ENCODE measurements at regions not wholly inside any gene's neighbourhood (a gene's known extent, or its start where the extent isn't known, plus 50 kb on each side); places are given as distances from the start of the nearest gene placed in this dataset.

DNA sequence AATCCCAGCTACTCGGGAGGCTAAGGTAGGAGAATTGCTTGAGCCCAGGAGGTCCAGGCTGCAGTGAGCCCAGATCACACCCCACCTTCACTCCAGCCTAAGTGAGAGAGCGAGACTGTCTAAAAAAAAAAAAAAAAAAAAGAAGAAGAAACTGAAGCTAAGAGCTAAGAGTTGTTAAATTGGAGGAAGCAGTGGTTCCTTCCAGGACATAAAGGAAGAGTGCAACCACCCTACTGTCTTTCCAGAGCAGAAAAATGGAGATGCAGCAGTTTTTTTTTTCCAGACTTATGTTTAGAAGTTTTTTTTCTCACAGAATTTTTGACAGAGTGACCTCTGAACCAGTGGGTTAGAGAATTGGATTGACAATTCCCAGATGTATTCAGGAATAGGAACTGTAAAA is 88.7 kb downstream of the HLX start:
- TF ChIP-seq, protein P1, sequence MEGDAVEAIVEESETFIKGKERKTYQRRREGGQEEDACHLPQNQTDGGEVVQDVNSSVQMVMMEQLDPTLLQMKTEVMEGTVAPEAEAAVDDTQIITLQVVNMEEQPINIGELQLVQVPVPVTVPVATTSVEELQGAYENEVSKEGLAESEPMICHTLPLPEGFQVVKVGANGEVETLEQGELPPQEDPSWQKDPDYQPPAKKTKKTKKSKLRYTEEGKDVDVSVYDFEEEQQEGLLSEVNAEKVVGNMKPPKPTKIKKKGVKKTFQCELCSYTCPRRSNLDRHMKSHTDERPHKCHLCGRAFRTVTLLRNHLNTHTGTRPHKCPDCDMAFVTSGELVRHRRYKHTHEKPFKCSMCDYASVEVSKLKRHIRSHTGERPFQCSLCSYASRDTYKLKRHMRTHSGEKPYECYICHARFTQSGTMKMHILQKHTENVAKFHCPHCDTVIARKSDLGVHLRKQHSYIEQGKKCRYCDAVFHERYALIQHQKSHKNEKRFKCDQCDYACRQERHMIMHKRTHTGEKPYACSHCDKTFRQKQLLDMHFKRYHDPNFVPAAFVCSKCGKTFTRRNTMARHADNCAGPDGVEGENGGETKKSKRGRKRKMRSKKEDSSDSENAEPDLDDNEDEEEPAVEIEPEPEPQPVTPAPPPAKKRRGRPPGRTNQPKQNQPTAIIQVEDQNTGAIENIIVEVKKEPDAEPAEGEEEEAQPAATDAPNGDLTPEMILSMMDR (IDR thresholded peaks at IDR 0.05; ENCODE audit: insufficient read depth, low read length) = no peak
- TF ChIP-seq, protein P2, sequence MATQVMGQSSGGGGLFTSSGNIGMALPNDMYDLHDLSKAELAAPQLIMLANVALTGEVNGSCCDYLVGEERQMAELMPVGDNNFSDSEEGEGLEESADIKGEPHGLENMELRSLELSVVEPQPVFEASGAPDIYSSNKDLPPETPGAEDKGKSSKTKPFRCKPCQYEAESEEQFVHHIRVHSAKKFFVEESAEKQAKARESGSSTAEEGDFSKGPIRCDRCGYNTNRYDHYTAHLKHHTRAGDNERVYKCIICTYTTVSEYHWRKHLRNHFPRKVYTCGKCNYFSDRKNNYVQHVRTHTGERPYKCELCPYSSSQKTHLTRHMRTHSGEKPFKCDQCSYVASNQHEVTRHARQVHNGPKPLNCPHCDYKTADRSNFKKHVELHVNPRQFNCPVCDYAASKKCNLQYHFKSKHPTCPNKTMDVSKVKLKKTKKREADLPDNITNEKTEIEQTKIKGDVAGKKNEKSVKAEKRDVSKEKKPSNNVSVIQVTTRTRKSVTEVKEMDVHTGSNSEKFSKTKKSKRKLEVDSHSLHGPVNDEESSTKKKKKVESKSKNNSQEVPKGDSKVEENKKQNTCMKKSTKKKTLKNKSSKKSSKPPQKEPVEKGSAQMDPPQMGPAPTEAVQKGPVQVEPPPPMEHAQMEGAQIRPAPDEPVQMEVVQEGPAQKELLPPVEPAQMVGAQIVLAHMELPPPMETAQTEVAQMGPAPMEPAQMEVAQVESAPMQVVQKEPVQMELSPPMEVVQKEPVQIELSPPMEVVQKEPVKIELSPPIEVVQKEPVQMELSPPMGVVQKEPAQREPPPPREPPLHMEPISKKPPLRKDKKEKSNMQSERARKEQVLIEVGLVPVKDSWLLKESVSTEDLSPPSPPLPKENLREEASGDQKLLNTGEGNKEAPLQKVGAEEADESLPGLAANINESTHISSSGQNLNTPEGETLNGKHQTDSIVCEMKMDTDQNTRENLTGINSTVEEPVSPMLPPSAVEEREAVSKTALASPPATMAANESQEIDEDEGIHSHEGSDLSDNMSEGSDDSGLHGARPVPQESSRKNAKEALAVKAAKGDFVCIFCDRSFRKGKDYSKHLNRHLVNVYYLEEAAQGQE (IDR thresholded peaks at IDR 0.05; ENCODE audit: insufficient replicate concordance, low read depth) = no peak
- no peak for TF ChIP-seq POLR2AphosphoS5 (IDR thresholded peaks at IDR 0.05; ENCODE audit: low read depth)
